Panc1 (cell line): ENCODE measurements at regions not wholly inside any gene's neighbourhood (a gene's known extent, or its start where the extent isn't known, plus 50 kb on each side); places are given as distances from the start of the nearest gene placed in this dataset.

ENCODE experiments used
- ATAC-seq: fragments of 200-7000 bp; cut with Tn5 transposase; 2 replicates; pipeline ENCODE4 v1.9.1; 2020; ENCODE audit warnings: mild to moderate bottlenecking, moderate library complexity
- BruUV-seq: library from RNA; stranded (reverse); fragments of 400-500 nt; replicated peaks from 2 replicates; lab custom pipeline; 2021; lab: Mats Ljungman, UMichigan
- CTCF ChIA-PET: fragments of 300-600 bp; sonication (Branson Sonifier 250); formaldehyde crosslinking; loops from one replicate; lab custom pipeline; 2022; ENCODE audit warnings: antibody characterized with exemption; lab: Charles Lee
- POLR2A ChIA-PET: fragments of 300-600 bp; sonication (Branson Sonifier 250); formaldehyde crosslinking; loops from one replicate; lab custom pipeline; 2022; ENCODE audit warnings: antibody characterized with exemption; lab: Charles Lee
- DNase-seq: peaks from one replicate; pipeline ENCODE4 v3.0.0-alpha.2; 2010; ENCODE audit warnings: low read depth, low spot score
- H3K27ac ChIP-seq: 2 replicates; pipeline ENCODE4 v1.5.1; 2011; ENCODE audit warnings: mild to moderate bottlenecking, low read length, inconsistent platforms
- H3K27me3 ChIP-seq: fragments of 200-500 bp; sonication (Bioruptor generic); 2 replicates; pipeline ENCODE4 v1.6.0; 2014; ENCODE audit warnings: low read length, inconsistent platforms; ENCODE audit not compliant: control insufficient read depth, insufficient read depth
- H3K36me3 ChIP-seq: fragments of 200-500 bp; sonication (Bioruptor generic); 2 replicates; pipeline ENCODE4 v1.5.1; 2014; ENCODE audit warnings: inconsistent platforms, mild to moderate bottlenecking, low read length, moderate library complexity; ENCODE audit not compliant: control insufficient read depth, insufficient read depth
- H3K4me1 ChIP-seq: 2 replicates; pipeline ENCODE4 v1.5.1; 2011; ENCODE audit warnings: inconsistent platforms, mild to moderate bottlenecking, low read length, moderate library complexity; ENCODE audit not compliant: control insufficient read depth, insufficient read depth
- H3K4me3 ChIP-seq, 2 experiments: 2 replicates each; pipeline ENCODE4 v1.5.1; 2011 to 2012; ENCODE audit warnings: low read depth in 2 of 2, low read length in 2 of 2, mild to moderate bottlenecking in 2 of 2, inconsistent platforms in 1 of 2, moderate library complexity in 1 of 2
- H3K9me3 ChIP-seq: fragments of 200-500 bp; sonication (Bioruptor generic); 2 replicates; pipeline ENCODE4 v1.5.1; 2014; ENCODE audit warnings: low read depth, mild to moderate bottlenecking, inconsistent platforms, low read length, moderate library complexity; ENCODE audit not compliant: control insufficient read depth, insufficient read depth
- POLR2AphosphoS5 ChIP-seq: IDR thresholded peaks from 2 replicates; pipeline ENCODE4 v1.6.1; 2012; ENCODE audit warnings: mild to moderate bottlenecking, low read depth, low read length, moderate library complexity
- SIN3A ChIP-seq: IDR thresholded peaks from 2 replicates; pipeline ENCODE4 v1.6.1; 2012; ENCODE audit warnings: low read depth, mild to moderate bottlenecking, low read length, moderate library complexity, borderline replicate concordance; ENCODE audit not compliant: insufficient read depth
- TCF7L2 ChIP-seq: IDR thresholded peaks from 2 replicates; pipeline ENCODE4 v1.6.1; 2011; ENCODE audit warnings: mild to moderate bottlenecking, low read depth, low read length, inconsistent platforms
- in situ Hi-C: cut with HindIII; loops from 2 replicates; pipeline ENCODE4 v1.10.0; 2016; ENCODE audit warnings: low sequenced_read_pairs, low pct_unique_long_range_greater_than_20kb
- intact Hi-C: fragments of 100-400 bp; cut with micrococcal nuclease; formaldehyde crosslinking; loops from one replicate; pipeline ENCODE4 v1.10.0; 2022; ENCODE audit not compliant: unreplicated experiment
- TF ChIP-seq, protein P1 (sequence below): fragments of 450-650 bp; IDR thresholded peaks from 2 replicates; pipeline ENCODE4 v1.5.1; 2017; ENCODE audit warnings: mild to moderate bottlenecking
- TF ChIP-seq, protein P2 (sequence below), 2 experiments: IDR thresholded peaks; 2 replicates each; pipeline ENCODE4 v1.6.1; 2011 to 2012; ENCODE audit warnings: low read depth in 2 of 2, control low read depth in 1 of 2, low read length in 1 of 2, mild to moderate bottlenecking in 1 of 2, moderate library complexity in 1 of 2; ENCODE audit not compliant: insufficient read depth in 1 of 2

DNA sequence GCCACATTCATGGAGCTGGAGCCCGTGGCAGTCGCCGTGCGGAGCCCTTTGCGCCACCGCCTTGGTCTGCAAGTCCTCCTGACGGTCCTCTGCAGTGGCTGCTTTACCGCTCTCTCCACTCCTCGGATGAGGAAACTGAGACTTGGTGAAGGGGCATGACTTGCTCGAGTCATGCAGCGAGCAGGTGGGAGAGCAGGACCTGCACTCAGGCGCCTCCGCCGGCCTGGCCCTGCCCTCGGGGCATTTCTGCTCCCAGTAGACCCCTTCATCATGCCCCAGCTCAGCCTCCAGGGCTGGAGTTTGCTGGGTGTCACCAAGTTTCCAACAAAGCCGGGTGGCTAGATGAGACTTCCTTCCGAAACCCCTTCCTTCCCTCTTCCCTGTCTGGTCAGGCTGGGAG is 100.0 kb upstream of the TARDBP start:
- Histone ChIP-seq H3K9me3 (no peaks in the 10 kb centered on the region), H3K27me3 (no peaks in the 10 kb centered on the region), H3K36me3 (no peaks in the 10 kb centered on the region), H3K4me1 (peaks cover 5% of the 10 kb centered on the region; the same call in 1 of the 2 replicates), H3K27ac (no peak overlapping the region), H3K4me3 (no peak overlapping the region)
- intact Hi-C loops (no loop called here), in situ Hi-C loops (no loop called here)
- ChIA-PET POLR2A (no interaction called here), CTCF (interaction anchor here (0.6 kb wide), 1 partner anchor 104 kb away, joined by 3 read pairs; no protein-coding TSS in a partner anchor)
- TF ChIP-seq, protein P1, sequence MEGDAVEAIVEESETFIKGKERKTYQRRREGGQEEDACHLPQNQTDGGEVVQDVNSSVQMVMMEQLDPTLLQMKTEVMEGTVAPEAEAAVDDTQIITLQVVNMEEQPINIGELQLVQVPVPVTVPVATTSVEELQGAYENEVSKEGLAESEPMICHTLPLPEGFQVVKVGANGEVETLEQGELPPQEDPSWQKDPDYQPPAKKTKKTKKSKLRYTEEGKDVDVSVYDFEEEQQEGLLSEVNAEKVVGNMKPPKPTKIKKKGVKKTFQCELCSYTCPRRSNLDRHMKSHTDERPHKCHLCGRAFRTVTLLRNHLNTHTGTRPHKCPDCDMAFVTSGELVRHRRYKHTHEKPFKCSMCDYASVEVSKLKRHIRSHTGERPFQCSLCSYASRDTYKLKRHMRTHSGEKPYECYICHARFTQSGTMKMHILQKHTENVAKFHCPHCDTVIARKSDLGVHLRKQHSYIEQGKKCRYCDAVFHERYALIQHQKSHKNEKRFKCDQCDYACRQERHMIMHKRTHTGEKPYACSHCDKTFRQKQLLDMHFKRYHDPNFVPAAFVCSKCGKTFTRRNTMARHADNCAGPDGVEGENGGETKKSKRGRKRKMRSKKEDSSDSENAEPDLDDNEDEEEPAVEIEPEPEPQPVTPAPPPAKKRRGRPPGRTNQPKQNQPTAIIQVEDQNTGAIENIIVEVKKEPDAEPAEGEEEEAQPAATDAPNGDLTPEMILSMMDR: no peak
- no peak for TF ChIP-seq SIN3A
- no peak for TF ChIP-seq POLR2AphosphoS5
- TF ChIP-seq, protein P2, sequence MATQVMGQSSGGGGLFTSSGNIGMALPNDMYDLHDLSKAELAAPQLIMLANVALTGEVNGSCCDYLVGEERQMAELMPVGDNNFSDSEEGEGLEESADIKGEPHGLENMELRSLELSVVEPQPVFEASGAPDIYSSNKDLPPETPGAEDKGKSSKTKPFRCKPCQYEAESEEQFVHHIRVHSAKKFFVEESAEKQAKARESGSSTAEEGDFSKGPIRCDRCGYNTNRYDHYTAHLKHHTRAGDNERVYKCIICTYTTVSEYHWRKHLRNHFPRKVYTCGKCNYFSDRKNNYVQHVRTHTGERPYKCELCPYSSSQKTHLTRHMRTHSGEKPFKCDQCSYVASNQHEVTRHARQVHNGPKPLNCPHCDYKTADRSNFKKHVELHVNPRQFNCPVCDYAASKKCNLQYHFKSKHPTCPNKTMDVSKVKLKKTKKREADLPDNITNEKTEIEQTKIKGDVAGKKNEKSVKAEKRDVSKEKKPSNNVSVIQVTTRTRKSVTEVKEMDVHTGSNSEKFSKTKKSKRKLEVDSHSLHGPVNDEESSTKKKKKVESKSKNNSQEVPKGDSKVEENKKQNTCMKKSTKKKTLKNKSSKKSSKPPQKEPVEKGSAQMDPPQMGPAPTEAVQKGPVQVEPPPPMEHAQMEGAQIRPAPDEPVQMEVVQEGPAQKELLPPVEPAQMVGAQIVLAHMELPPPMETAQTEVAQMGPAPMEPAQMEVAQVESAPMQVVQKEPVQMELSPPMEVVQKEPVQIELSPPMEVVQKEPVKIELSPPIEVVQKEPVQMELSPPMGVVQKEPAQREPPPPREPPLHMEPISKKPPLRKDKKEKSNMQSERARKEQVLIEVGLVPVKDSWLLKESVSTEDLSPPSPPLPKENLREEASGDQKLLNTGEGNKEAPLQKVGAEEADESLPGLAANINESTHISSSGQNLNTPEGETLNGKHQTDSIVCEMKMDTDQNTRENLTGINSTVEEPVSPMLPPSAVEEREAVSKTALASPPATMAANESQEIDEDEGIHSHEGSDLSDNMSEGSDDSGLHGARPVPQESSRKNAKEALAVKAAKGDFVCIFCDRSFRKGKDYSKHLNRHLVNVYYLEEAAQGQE (IDR thresholded peaks at IDR 0.05; ENCODE audit: insufficient read depth in 1 of 2, low read depth in 2 of 2, low read length in 1 of 2): no peak
- no peak for TF ChIP-seq TCF7L2
- no peak for ATAC-seq
- no peak for DNase-seq
- no TSS peak for BruUV-seq

DNA sequence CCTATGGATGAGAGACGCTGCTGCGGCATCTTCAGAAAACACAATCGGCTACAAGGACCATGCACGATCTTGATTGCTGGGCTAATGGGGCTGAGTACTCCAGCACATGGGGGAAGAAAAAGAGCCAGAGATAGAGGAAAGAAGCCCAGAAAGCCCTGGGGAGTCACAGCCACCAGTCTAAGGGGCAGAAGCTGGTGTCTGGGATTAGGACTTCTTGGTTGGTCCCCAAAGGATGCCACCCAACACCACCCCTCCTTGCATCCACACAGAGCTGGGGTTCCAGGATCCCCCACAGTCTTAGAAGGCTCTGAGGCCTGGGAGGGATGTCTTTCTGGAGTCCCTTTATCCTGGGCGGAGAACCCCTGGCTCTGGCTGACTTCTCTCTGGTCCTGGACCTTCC is 98.4 kb upstream of the TARDBP start:
- no peak for ATAC-seq
- ChIA-PET CTCF (no interaction called here), POLR2A (no interaction called here)
- no peak for DNase-seq
- no peaks in the 10 kb centered on the region for H3K36me3 ChIP-seq
- peaks cover 5% of the 10 kb centered on the region; the same call in 1 of the 2 replicates for H3K4me1 ChIP-seq
- in situ Hi-C loops (no loop called here), intact Hi-C loops (no loop called here)
- no peak for TF ChIP-seq POLR2AphosphoS5
- no peak overlapping the region for H3K4me3 ChIP-seq
- no peak overlapping the region for H3K27ac ChIP-seq
- no peaks in the 10 kb centered on the region for H3K9me3 ChIP-seq
- H3K27me3 ChIP-seq: no peaks in the 10 kb centered on the region
- no TSS peak for BruUV-seq

DNA sequence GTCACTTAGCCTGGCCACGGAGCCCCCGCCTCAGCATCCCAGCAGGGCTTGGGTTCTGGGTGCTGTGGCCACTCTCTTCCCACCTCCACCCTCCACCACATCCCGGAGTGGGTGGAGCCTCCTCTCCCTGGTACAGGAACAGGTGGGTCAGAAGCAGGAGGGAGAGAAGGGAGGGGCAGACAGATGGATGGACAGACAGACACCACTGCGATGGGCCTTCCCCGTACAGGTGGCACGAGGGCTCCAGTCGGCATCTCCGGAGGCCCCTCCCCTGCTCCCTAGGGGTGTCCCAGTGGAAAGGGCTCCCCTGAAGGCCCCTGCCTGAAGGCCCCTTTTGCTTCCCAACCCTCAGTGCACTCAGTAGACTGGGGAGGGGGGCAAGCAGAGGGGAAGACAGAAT is 96.9 kb upstream of the TARDBP start:
- H3K4me1 ChIP-seq: peaks cover under 1% of the 10 kb centered on the region; the same call in 1 of the 2 replicates
- H3K27me3 ChIP-seq: no peaks in the 10 kb centered on the region
- no TSS peak for BruUV-seq
- TF ChIP-seq, protein P1: no peak
- H3K9me3 ChIP-seq: no peaks in the 10 kb centered on the region
- no peak overlapping the region for H3K4me3 ChIP-seq
- ChIA-PET POLR2A (no interaction called here), CTCF (no interaction called here)
- no peaks in the 10 kb centered on the region for H3K36me3 ChIP-seq
- intact Hi-C loops (no loop called here), in situ Hi-C loops (no loop called here)
- ATAC-seq (no peak), DNase-seq (no peak)
- H3K27ac ChIP-seq: no peak overlapping the region
